Retinal pigment epithelial cell (primary cell): ENCODE measurements at regions not wholly inside any gene's neighbourhood (a gene's known extent, or its start where the extent isn't known, plus 50 kb on each side); places are given as distances from the start of the nearest gene placed in this dataset.

Experiments used
- DNase-seq: peaks from one replicate; pipeline ENCODE4 v3.0.0-alpha.2; 2010; ENCODE audit warnings: low read depth
- H3K4me3 ChIP-seq: 2 replicates; pipeline ENCODE4 v1.5.1; 2011; ENCODE audit warnings: mild to moderate bottlenecking, low read length, control low read depth, moderate library complexity
- TF ChIP-seq, protein P1 (sequence below): conservative IDR thresholded peaks from 2 replicates; pipeline ENCODE4 v1.5.1; 2011; ENCODE audit warnings: low read depth, low read length, control low read depth, inconsistent platforms

DNA sequence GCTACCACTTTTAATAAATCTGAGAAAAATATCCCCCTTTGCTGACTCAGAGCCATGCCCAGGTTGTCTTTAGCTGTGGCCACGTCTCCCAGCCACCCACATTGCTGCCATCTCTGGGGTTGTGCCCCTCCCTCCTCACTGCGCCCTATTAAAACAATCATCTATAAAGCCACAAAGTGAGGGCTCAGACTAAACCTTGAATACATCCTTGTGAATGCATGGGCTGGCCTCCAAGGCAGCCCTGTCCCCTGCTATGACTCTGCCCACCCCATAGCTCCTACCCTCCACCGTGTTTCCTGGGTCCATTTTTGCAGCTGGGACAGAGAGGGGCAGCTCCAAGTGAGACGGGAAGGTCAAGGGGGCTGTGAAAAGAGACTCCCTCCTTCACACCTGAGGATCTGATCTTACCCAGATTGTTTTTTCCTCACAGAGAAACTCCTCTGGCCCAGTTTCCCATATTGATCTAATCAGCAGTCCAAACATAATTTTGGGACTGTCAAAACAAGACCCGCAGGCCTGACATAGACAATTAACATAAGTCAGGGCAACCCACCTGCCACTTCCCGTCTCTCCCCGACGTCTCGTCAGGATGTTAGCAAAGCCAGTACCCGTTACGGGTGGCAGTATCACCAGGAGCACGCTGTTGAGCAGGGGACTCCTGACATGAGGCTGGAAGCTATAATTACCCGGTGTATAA lies 199.0 kb downstream of the KATNAL1 start:
- no peak overlapping the region for H3K4me3 ChIP-seq
- TF ChIP-seq, protein P1, sequence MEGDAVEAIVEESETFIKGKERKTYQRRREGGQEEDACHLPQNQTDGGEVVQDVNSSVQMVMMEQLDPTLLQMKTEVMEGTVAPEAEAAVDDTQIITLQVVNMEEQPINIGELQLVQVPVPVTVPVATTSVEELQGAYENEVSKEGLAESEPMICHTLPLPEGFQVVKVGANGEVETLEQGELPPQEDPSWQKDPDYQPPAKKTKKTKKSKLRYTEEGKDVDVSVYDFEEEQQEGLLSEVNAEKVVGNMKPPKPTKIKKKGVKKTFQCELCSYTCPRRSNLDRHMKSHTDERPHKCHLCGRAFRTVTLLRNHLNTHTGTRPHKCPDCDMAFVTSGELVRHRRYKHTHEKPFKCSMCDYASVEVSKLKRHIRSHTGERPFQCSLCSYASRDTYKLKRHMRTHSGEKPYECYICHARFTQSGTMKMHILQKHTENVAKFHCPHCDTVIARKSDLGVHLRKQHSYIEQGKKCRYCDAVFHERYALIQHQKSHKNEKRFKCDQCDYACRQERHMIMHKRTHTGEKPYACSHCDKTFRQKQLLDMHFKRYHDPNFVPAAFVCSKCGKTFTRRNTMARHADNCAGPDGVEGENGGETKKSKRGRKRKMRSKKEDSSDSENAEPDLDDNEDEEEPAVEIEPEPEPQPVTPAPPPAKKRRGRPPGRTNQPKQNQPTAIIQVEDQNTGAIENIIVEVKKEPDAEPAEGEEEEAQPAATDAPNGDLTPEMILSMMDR: no peak
- no peak for DNase-seq

GRCh38 chr13:30107521-30108136 lies 199.7 kb downstream of the KATNAL1 start:
- DNase-seq: no peak
- no peak overlapping the region for H3K4me3 ChIP-seq
- TF ChIP-seq, protein P1: no peak

GRCh38 chr13:30107121-30107520 lies 200.2 kb downstream of the KATNAL1 start:
- TF ChIP-seq, protein P1: no peak
- DNase-seq: no peak
- no peak overlapping the region for H3K4me3 ChIP-seq

DNA sequence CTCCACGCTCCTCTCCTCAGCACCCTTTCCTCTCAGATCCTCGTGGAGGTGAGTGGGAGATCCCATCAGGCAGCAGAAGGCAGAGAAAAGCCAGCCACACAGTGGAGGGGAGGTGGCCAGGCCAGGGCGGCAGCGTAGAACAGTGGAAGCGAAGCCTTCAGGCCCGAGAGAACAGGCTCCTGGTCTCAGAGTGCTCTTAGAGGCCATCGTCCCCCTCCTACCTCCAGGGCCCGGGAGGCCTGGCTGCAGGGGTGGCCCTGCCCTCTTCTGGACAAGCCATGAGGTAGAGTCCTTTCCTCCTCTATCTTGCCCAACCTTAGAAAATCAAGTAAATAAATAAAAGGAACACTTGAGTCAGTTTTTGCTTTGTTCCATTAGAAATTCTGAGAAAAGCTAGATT lies 202.0 kb downstream of the KATNAL1 start:
- TF ChIP-seq, protein P1: peak; percentile 6
- H3K4me3 ChIP-seq: no peak overlapping the region

DNA sequence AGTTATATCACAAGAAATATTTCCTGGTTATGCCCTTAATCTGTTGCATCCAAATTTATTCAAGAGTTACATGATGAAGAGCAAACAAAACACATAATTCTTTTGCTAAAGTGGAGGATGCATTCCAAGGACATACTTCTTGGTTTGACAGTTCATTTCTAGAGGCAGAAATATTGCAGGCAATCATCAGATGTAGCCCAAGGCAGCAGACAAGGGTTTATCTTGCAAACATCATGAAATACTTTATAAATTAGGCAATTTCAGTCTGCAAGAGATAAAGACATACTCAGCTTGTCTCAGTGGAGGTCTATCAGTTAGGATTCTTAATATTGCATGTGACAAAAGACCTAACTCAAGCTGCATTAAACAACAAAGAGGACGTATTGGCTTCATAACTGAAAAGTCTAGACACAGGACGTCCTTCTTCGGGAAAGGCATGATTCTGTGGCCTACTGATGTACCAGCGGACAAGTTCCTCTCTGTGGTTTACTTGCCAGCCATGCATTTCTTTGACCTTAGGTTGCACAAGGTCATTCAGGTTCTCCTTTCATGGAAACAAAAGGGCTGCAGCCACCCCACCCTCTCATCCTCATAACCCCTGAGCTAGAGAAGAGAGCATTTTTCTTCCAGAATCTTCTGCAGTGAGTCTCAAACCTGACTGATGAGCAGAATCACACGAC lies 204.1 kb downstream of the KATNAL1 start:
- H3K4me3 ChIP-seq: no peak overlapping the region
- TF ChIP-seq, protein P1: no peak
- DNase-seq: no peak

More for the DNA sequence above, 202.0 kb downstream of the KATNAL1 start:
- DNase-seq: no peak

GRCh38 chr13:30100226-30100625 lies 207.1 kb downstream of the KATNAL1 start:
- H3K4me3 ChIP-seq: no peak overlapping the region
- TF ChIP-seq, protein P1: no peak
- no peak for DNase-seq
